SU-DHL-6 (cell line): ENCODE measurements at regions not wholly inside any gene's neighbourhood (a gene's known extent, or its start where the extent isn't known, plus 50 kb on each side); places are given as distances from the start of the nearest gene placed in this dataset.

Experiments
- CTCF ChIP-seq: fragments of 200-600 bp; sonication (generic); IDR thresholded peaks from one replicate; pipeline ENCODE4 v1.5.1; 2017; ENCODE audit warnings: antibody characterized with exemption, mild to moderate bottlenecking, low read length, moderate library complexity; ENCODE audit not compliant: insufficient read depth, poor library complexity, severe bottlenecking
- EZH2phosphoT487 ChIP-seq: fragments of 200-600 bp; sonication (generic), shearing (Covaris generic); conservative IDR thresholded peaks from 2 replicates; pipeline ENCODE4 v1.6.1; 2018; ENCODE audit warnings: mild to moderate bottlenecking, antibody characterized with exemption, low read length, moderate library complexity, mixed read lengths

DNA sequence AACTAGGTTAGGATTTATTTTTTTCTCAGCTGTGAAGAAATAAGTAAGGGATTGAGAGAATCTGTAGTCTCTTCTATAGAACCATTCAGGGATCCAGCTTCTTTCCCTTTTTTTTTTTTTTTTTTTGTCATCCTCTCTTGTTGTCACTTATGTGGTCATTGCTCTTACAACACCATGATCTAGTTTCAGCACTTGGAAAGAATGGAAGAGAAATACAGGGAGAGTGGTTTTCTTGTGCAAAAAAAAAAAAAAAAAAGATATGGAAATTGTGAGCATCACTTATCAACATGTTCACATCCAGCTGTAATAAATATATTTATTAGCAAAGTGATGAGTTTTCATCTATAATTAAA lies 599.3 kb downstream of the SLC6A15 start:
- no peak for TF ChIP-seq CTCF
- no peak for TF ChIP-seq EZH2phosphoT487
